ENCODE measurements at regions not wholly inside any gene's neighbourhood (a gene's known extent, or its start where the extent isn't known, plus 50 kb on each side); places are given as distances from the start of the nearest gene placed in this dataset.

DNA sequence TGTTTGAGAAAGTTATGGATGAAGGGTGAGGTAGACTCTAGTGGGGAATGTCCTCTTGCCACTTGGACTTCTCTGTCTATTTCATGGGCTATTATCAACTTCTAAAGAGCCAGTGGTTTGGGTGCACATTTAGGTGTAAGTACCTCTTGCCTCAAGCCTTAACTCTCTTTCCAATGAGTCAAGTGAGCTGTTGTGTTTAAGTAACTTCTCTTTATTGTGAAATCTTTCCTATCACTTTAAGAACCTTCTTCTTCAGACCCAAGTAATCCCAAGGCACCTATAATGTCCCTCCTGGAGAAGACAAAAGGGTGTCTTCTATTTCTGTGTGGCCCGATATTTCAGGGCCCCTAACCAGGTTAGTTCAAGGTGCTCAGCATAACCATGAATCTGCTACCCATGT is 90.5 kb upstream of the VPREB1 start:
- Histone ChIP-seq H3K27me3 (ENCODE audit: insufficient read depth, low read length) (no peaks in the 10 kb centered on the region), H4K8ac (ENCODE audit: low read depth, low read length) (no peak overlapping the region), H2BK12ac (ENCODE audit: low read length) (no peak overlapping the region), H4K12ac (ENCODE audit: low read depth, low read length) (no peak overlapping the region), H3K18ac (ENCODE audit: low read length) (no peak overlapping the region), H2BK120ac (ENCODE audit: insufficient read depth, low read length, poor library complexity) (no peak overlapping the region), H3K4me1 (ENCODE audit: control insufficient read depth in 1 of 2, insufficient read depth in 2 of 2, low read length in 2 of 2) (no peaks in the 10 kb centered on the region), H4K91ac (ENCODE audit: low read depth, low read length) (no peak overlapping the region), H3K27ac (ENCODE audit: low read depth, low read length) (no peak overlapping the region), H3K4me2 (ENCODE audit: low read length) (no peak overlapping the region), H3K36me3 (ENCODE audit: control insufficient read depth in 1 of 2, insufficient read depth in 2 of 2, low read length in 2 of 2) (no peaks in the 10 kb centered on the region), H2AK5ac (ENCODE audit: low read length) (no peak overlapping the region), H3K23ac (ENCODE audit: low read length) (no peak overlapping the region), H3K79me1 (ENCODE audit: low read length) (no peaks in the 10 kb centered on the region), H2AFZ (ENCODE audit: insufficient read depth, low read length, poor library complexity) (no peak overlapping the region), H3K9ac (ENCODE audit: low read length) (no peak overlapping the region), H3K79me2 (ENCODE audit: control insufficient read depth, insufficient read depth, low read length, poor library complexity) (no peaks in the 10 kb centered on the region), H3K9me3 (ENCODE audit: insufficient read depth, low read depth, low read length) (no peaks in the 10 kb centered on the region), H3K14ac (ENCODE audit: low read length) (no peak overlapping the region), H2BK5ac (ENCODE audit: low read depth, low read length, poor library complexity) (no peak overlapping the region), H3K4ac (ENCODE audit: low read depth, low read length) (no peak overlapping the region), H3K4me3 (ENCODE audit: low read depth, low read length) (no peak overlapping the region)
- WGBS (ENCODE audit: extremely low coverage, insufficient coverage, insufficient read length) = no CpG with 5 or more reads among the region's 1 CpG
- DNase-seq = peak in 1 of 2 donors; percentile 6

DNA sequence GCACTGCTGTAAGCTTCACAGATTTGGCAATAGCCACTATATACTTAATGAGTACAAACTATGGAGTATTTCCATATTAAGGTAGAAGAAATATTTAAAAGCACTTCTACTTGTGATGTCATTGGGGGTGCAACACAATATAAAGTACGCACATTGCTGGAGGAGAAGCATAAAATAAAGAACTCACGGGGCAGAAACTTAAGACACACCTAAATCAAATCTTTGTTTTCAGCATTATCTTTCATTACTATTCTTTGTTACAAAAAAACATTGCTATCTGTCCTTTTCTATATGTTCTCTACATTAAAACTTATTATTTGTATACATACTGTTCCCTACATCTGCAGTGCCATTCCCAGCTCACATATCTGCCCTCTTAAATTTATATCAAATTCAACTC is 93.3 kb upstream of the VPREB1 start:
- H3K79me2 ChIP-seq (ENCODE audit: control insufficient read depth, insufficient read depth, low read length, poor library complexity) = no peaks in the 10 kb centered on the region
- no peak overlapping the region for H2BK120ac ChIP-seq (ENCODE audit: insufficient read depth, low read length, poor library complexity)
- H3K14ac ChIP-seq (ENCODE audit: low read length) = no peak overlapping the region
- H4K91ac ChIP-seq (ENCODE audit: low read depth, low read length) = no peak overlapping the region
- H3K4me1 ChIP-seq (ENCODE audit: control insufficient read depth in 1 of 2, insufficient read depth in 2 of 2, low read length in 2 of 2) = no peaks in the 10 kb centered on the region
- no peak overlapping the region for H2BK5ac ChIP-seq (ENCODE audit: low read depth, low read length, poor library complexity)
- H3K18ac ChIP-seq (ENCODE audit: low read length) = no peak overlapping the region
- WGBS (ENCODE audit: extremely low coverage, insufficient coverage, insufficient read length) = no CpG with 5 or more reads among the region's 2 CpGs
- no peaks in the 10 kb centered on the region for H3K36me3 ChIP-seq (ENCODE audit: control insufficient read depth in 1 of 2, insufficient read depth in 2 of 2, low read length in 2 of 2)
- DNase-seq = no peak
- H3K27me3 ChIP-seq (ENCODE audit: insufficient read depth, low read length) = no peaks in the 10 kb centered on the region
- no peak overlapping the region for H4K12ac ChIP-seq (ENCODE audit: low read depth, low read length)
- H3K9me3 ChIP-seq (ENCODE audit: insufficient read depth, low read depth, low read length) = no peaks in the 10 kb centered on the region
- H3K4me3 ChIP-seq (ENCODE audit: low read depth, low read length) = no peak overlapping the region
- H3K27ac ChIP-seq (ENCODE audit: low read depth, low read length) = no peak overlapping the region
- H2BK12ac ChIP-seq (ENCODE audit: low read length) = no peak overlapping the region
- no peak overlapping the region for H3K4me2 ChIP-seq (ENCODE audit: low read length)
- no peak overlapping the region for H3K4ac ChIP-seq (ENCODE audit: low read depth, low read length)
- H3K9ac ChIP-seq (ENCODE audit: low read length) = no peak overlapping the region
- no peak overlapping the region for H2AK5ac ChIP-seq (ENCODE audit: low read length)
- H4K8ac ChIP-seq (ENCODE audit: low read depth, low read length) = no peak overlapping the region
- no peak overlapping the region for H3K23ac ChIP-seq (ENCODE audit: low read length)
- H3K79me1 ChIP-seq (ENCODE audit: low read length) = no peaks in the 10 kb centered on the region
- no peak overlapping the region for H2AFZ ChIP-seq (ENCODE audit: insufficient read depth, low read length, poor library complexity)

DNA sequence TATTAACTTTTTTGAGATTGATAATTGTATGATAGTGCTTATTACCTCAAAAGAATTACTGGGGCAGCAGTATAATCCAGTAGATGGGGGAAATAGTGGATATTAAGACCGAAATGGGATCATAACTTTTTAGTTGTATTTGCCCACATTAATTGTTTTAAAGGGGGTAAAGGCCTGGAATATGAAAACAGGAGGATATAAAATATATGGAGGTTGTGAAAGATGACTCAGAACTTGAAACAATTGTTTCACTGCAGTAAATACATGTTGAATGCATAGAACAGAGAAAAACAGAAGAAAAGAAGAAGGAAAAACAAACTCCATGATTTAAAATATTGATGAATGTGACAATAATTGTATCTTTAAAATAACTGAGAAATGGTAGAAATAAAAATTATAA is 94.1 kb upstream of the VPREB1 start:
- Histone ChIP-seq H3K9me3 (ENCODE audit: insufficient read depth, low read depth, low read length) (no peaks in the 10 kb centered on the region), H2BK120ac (ENCODE audit: insufficient read depth, low read length, poor library complexity) (no peak overlapping the region), H2AK5ac (ENCODE audit: low read length) (no peak overlapping the region), H2BK12ac (ENCODE audit: low read length) (no peak overlapping the region), H3K79me1 (ENCODE audit: low read length) (no peaks in the 10 kb centered on the region), H3K4me1 (ENCODE audit: control insufficient read depth in 1 of 2, insufficient read depth in 2 of 2, low read length in 2 of 2) (no peaks in the 10 kb centered on the region), H2AFZ (ENCODE audit: insufficient read depth, low read length, poor library complexity) (no peak overlapping the region), H4K8ac (ENCODE audit: low read depth, low read length) (no peak overlapping the region), H3K9ac (ENCODE audit: low read length) (no peak overlapping the region), H3K4ac (ENCODE audit: low read depth, low read length) (no peak overlapping the region), H3K18ac (ENCODE audit: low read length) (no peak overlapping the region), H3K36me3 (ENCODE audit: control insufficient read depth in 1 of 2, insufficient read depth in 2 of 2, low read length in 2 of 2) (no peaks in the 10 kb centered on the region), H4K12ac (ENCODE audit: low read depth, low read length) (no peak overlapping the region), H4K91ac (ENCODE audit: low read depth, low read length) (no peak overlapping the region), H3K4me3 (ENCODE audit: low read depth, low read length) (no peak overlapping the region), H3K79me2 (ENCODE audit: control insufficient read depth, insufficient read depth, low read length, poor library complexity) (no peaks in the 10 kb centered on the region), H3K14ac (ENCODE audit: low read length) (no peak overlapping the region), H3K27ac (ENCODE audit: low read depth, low read length) (no peak overlapping the region), H3K4me2 (ENCODE audit: low read length) (no peak overlapping the region), H3K23ac (ENCODE audit: low read length) (no peak overlapping the region), H3K27me3 (ENCODE audit: insufficient read depth, low read length) (no peaks in the 10 kb centered on the region), H2BK5ac (ENCODE audit: low read depth, low read length, poor library complexity) (no peak overlapping the region)
- WGBS (ENCODE audit: extremely low coverage, insufficient coverage, insufficient read length) = no CpG with 5 or more reads among the region's 1 CpG
- DNase-seq = no peak

DNA sequence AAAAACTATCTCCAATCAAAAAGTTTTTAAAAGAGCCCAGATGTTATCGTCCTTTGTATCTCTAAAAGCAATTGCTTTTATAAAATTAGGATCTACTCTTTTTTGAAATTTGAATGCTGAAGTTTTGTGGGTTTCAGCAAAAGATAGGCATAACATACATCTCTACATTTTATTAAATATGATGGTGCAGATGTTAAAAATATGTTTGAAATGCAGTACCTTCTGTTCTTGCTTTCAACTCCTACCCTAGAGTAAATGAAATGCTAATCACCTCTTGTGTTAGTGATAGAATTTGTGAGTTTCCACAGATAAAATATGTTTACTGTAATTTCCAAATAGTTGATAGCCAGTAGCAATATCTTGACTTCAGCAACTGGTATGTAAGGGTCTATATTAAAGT is 95.7 kb upstream of the VPREB1 start:
- H2BK120ac ChIP-seq (ENCODE audit: insufficient read depth, low read length, poor library complexity) = no peak overlapping the region

More for the DNA sequence above, 95.7 kb upstream of the VPREB1 start:
- Histone ChIP-seq H3K79me1 (ENCODE audit: low read length) (no peaks in the 10 kb centered on the region), H2BK5ac (ENCODE audit: low read depth, low read length, poor library complexity) (no peak overlapping the region), H3K4me2 (ENCODE audit: low read length) (no peak overlapping the region), H3K27ac (ENCODE audit: low read depth, low read length) (no peak overlapping the region), H3K79me2 (ENCODE audit: control insufficient read depth, insufficient read depth, low read length, poor library complexity) (no peaks in the 10 kb centered on the region), H2AK5ac (ENCODE audit: low read length) (no peak overlapping the region), H3K18ac (ENCODE audit: low read length) (no peak overlapping the region), H3K23ac (ENCODE audit: low read length) (no peak overlapping the region), H2BK12ac (ENCODE audit: low read length) (no peak overlapping the region), H3K36me3 (ENCODE audit: control insufficient read depth in 1 of 2, insufficient read depth in 2 of 2, low read length in 2 of 2) (no peaks in the 10 kb centered on the region), H3K9ac (ENCODE audit: low read length) (no peak overlapping the region), H4K8ac (ENCODE audit: low read depth, low read length) (no peak overlapping the region), H4K12ac (ENCODE audit: low read depth, low read length) (no peak overlapping the region), H3K4me3 (ENCODE audit: low read depth, low read length) (no peak overlapping the region), H3K4ac (ENCODE audit: low read depth, low read length) (no peak overlapping the region), H4K91ac (ENCODE audit: low read depth, low read length) (no peak overlapping the region), H2AFZ (ENCODE audit: insufficient read depth, low read length, poor library complexity) (no peak overlapping the region), H3K4me1 (ENCODE audit: control insufficient read depth in 1 of 2, insufficient read depth in 2 of 2, low read length in 2 of 2) (no peaks in the 10 kb centered on the region), H3K14ac (ENCODE audit: low read length) (no peak overlapping the region), H3K27me3 (ENCODE audit: insufficient read depth, low read length) (no peaks in the 10 kb centered on the region), H3K9me3 (ENCODE audit: insufficient read depth, low read depth, low read length) (no peaks in the 10 kb centered on the region)
- DNase-seq = no peak
- no CpG with 5 or more reads among the region's 1 CpG for WGBS (ENCODE audit: extremely low coverage, insufficient coverage, insufficient read length)

Data from trophoblast cell (in vitro differentiated cells and primary cell).